GM12878 (cell line): ENCODE measurements at regions not wholly inside any gene's neighbourhood (a gene's known extent, or its start where the extent isn't known, plus 50 kb on each side); places are given as distances from the start of the nearest gene placed in this dataset.

Experiments
- ATAC-seq: fragments of 200-7000 bp; cut with Tn5 transposase; 3 replicates; pipeline ENCODE4 v1.9.1; 2020; ENCODE audit warnings: mild to moderate bottlenecking, moderate library complexity
- BruUV-seq: library from RNA; stranded (reverse); fragments of 400-500 nt; replicated peaks from 2 replicates; lab custom pipeline; 2021; lab: Mats Ljungman, UMichigan
- CTCF ChIA-PET: fragments of 300-600 bp; sonication (Branson Sonifier 250); formaldehyde crosslinking; extraction: SDS; loops from one replicate; lab custom pipeline; 2021; ENCODE audit warnings: inconsistent platforms; lab: Yijun Ruan, JAX
- POLR2A ChIA-PET: fragments of 350-600 bp; formaldehyde crosslinking; extraction: SDS; loops from one replicate; lab custom pipeline; 2021; ENCODE audit warnings: inconsistent platforms; lab: Charles Lee
- RAD21 ChIA-PET: fragments of 300-600 bp; sonication (Branson Sonifier 250); formaldehyde crosslinking; loops from one replicate; lab custom pipeline; 2023; ENCODE audit warnings: antibody characterized with exemption; ENCODE audit not compliant: unreplicated experiment; lab: Charles Lee
- SMC1A ChIA-PET: fragments of 300-600 bp; sonication (Branson Sonifier 250); formaldehyde crosslinking; loops from one replicate; lab custom pipeline; 2023; ENCODE audit not compliant: unreplicated experiment, uncharacterized antibody; lab: Charles Lee
- DNase-seq: peaks from one replicate; pipeline ENCODE4 v3.0.0-alpha.2; 2011; ENCODE audit warnings: low read depth, low spot score
- FAIRE-seq: peaks from 3 replicates; lab custom pipeline; 2011; peaks lifted over from hg19 to GRCh38; lab: Jason Lieb, UNC
- H2AFZ ChIP-seq: 2 replicates; pipeline ENCODE4 v1.6.0; 2011; ENCODE audit warnings: low read depth, low read length, control low read depth; ENCODE audit not compliant: control insufficient read depth
- H3K27ac ChIP-seq: 2 replicates; pipeline ENCODE4 v1.5.1; 2011; ENCODE audit warnings: control low read depth; ENCODE audit not compliant: control insufficient read depth, insufficient read depth
- H3K27me3 ChIP-seq, 2 experiments: replicated peaks in 1 of 2; 2 replicates each; pipeline versions ENCODE4 v1.6.0 to v1.6.1; 2011; ENCODE audit warnings: low read length in 1 of 2; ENCODE audit not compliant: control insufficient read depth in 2 of 2, insufficient read depth in 2 of 2
- H3K36me3 ChIP-seq, 2 experiments: 2 replicates each; pipeline ENCODE4 v1.5.1; 2011; ENCODE audit warnings: low read length in 1 of 2; ENCODE audit not compliant: control insufficient read depth in 2 of 2, insufficient read depth in 2 of 2
- H3K4me1 ChIP-seq: 2 replicates; pipeline ENCODE4 v1.6.1; 2011; ENCODE audit warnings: mild to moderate bottlenecking, low read length, moderate library complexity, mixed read lengths; ENCODE audit not compliant: control insufficient read depth, insufficient read depth
- H3K4me2 ChIP-seq: 2 replicates; pipeline ENCODE4 v1.6.0; 2011; ENCODE audit warnings: control low read depth; ENCODE audit not compliant: control insufficient read depth, insufficient read depth
- H3K4me3 ChIP-seq: fragments of 200-600 bp; sonication (generic); 2 replicates; pipeline ENCODE4 v1.5.1; 2016
- H3K79me2 ChIP-seq: 2 replicates; pipeline ENCODE4 v1.6.0; 2011; ENCODE audit warnings: low read length; ENCODE audit not compliant: control insufficient read depth, insufficient read depth
- H3K9ac ChIP-seq: 2 replicates; pipeline ENCODE4 v1.8.0; 2011; ENCODE audit warnings: low read length, control low read depth, mixed read lengths; ENCODE audit not compliant: control insufficient read depth, insufficient read depth
- H3K9me3 ChIP-seq: replicated peaks from 3 replicates; pipeline ENCODE4 v1.5.1; 2011; ENCODE audit warnings: mild to moderate bottlenecking, low read length; ENCODE audit not compliant: control insufficient read depth, insufficient read depth
- H4K20me1 ChIP-seq: 2 replicates; pipeline ENCODE4 v1.6.0; 2011; ENCODE audit not compliant: control insufficient read depth, insufficient read depth
- BHLHE40 ChIP-seq, 2 experiments: fragments of 450-650 bp in 1 of 2; IDR thresholded peaks; 2 replicates each; pipeline ENCODE4 v1.6.1; 2011 to 2017; ENCODE audit warnings: low read depth in 2 of 2, borderline replicate concordance in 1 of 2, improper control_type of control experiment in 1 of 2, low read length in 1 of 2, mild to moderate bottlenecking in 1 of 2
- CHD4 ChIP-seq: fragments of 200-600 bp; sonication (generic); IDR thresholded peaks from 2 replicates; pipeline ENCODE4 v1.6.1; 2016; ENCODE audit warnings: mild to moderate bottlenecking
- IKZF1 ChIP-seq: fragments of 450-650 bp; conservative IDR thresholded peaks from 2 replicates; pipeline ENCODE4 v1.6.1; 2017; ENCODE audit warnings: antibody characterized with exemption, mild to moderate bottlenecking
- WGBS: methylation state at CpG from one replicate; pipeline ENCODE4 v1.1.6; 2016; ENCODE audit warnings: low lambda C conversion rate; ENCODE audit not compliant: insufficient replicate concordance, insufficient coverage; ENCODE audit errors: missing lambda C conversion rate; 5-methylcytosine and 5-hydroxymethylcytosine counted together
- in situ Hi-C: fragments of 300-500 bp; cut with MboI; formaldehyde crosslinking; loops from 9 replicates; pipeline ENCODE4 v1.14.3; 2018; ENCODE audit warnings: mixed read lengths
- intact Hi-C: fragments of 100-400 bp; cut with micrococcal nuclease; formaldehyde crosslinking; loops from one replicate; pipeline ENCODE4 v1.14.2; 2022; ENCODE audit not compliant: unreplicated experiment
- TF ChIP-seq, protein P1 (sequence below): fragments of 450-650 bp; IDR thresholded peaks from 2 replicates; pipeline ENCODE4 v1.6.1; 2017; ENCODE audit warnings: antibody characterized with exemption, mild to moderate bottlenecking, moderate library complexity

GRCh38 chr9:106414042-106414441, 448.9 kb upstream of the ZNF462 start:
- Histone ChIP-seq H3K36me3 (no peaks in the 10 kb centered on the region), H3K27ac (no peak overlapping the region), H3K79me2 (no peaks in the 10 kb centered on the region), H3K9me3 (no peaks in the 10 kb centered on the region), H3K4me3 (no peak overlapping the region), H3K9ac (no peak overlapping the region), H3K4me2 (no peak overlapping the region), H4K20me1 (no peaks in the 10 kb centered on the region), H3K4me1 (peaks cover 5% of the 10 kb centered on the region; the same call in 1 of the 2 replicates), H3K27me3 (no peaks in the 10 kb centered on the region), H2AFZ (no peak overlapping the region)
- RAD21 ChIA-PET: no interaction called here
- TF ChIP-seq CHD4: no peak
- TF ChIP-seq BHLHE40 (IDR thresholded peaks at IDR 0.05; ENCODE audit: borderline replicate concordance in 1 of 2, low read depth in 2 of 2, low read length in 1 of 2): no peak
- TF ChIP-seq IKZF1: no peak
- TF ChIP-seq, protein P1, sequence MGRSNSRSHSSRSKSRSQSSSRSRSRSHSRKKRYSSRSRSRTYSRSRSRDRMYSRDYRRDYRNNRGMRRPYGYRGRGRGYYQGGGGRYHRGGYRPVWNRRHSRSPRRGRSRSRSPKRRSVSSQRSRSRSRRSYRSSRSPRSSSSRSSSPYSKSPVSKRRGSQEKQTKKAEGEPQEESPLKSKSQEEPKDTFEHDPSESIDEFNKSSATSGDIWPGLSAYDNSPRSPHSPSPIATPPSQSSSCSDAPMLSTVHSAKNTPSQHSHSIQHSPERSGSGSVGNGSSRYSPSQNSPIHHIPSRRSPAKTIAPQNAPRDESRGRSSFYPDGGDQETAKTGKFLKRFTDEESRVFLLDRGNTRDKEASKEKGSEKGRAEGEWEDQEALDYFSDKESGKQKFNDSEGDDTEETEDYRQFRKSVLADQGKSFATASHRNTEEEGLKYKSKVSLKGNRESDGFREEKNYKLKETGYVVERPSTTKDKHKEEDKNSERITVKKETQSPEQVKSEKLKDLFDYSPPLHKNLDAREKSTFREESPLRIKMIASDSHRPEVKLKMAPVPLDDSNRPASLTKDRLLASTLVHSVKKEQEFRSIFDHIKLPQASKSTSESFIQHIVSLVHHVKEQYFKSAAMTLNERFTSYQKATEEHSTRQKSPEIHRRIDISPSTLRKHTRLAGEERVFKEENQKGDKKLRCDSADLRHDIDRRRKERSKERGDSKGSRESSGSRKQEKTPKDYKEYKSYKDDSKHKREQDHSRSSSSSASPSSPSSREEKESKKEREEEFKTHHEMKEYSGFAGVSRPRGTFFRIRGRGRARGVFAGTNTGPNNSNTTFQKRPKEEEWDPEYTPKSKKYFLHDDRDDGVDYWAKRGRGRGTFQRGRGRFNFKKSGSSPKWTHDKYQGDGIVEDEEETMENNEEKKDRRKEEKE: no peak
- intact Hi-C loops (no loop called here), in situ Hi-C loops (no loop called here)
- WGBS: 27% methylated on average over 7 of the region's 7 CpGs
- no peak for ATAC-seq
- SMC1A ChIA-PET: interaction anchor here (0.7 to 0.9 kb wide), 2 partner anchors 18 to 86 kb away, joined by 3 read pairs; no protein-coding TSS in a partner anchor
- CTCF ChIA-PET: no interaction called here
- no peak for FAIRE-seq
- no peak for DNase-seq
- BruUV-seq: no TSS peak
- POLR2A ChIA-PET: no interaction called here
